RWPE1 (cell line): ENCODE measurements at regions not wholly inside any gene's neighbourhood (a gene's known extent, or its start where the extent isn't known, plus 50 kb on each side); places are given as distances from the start of the nearest gene placed in this dataset.

Experiments
- CTCF ChIA-PET: fragments of 350-600 bp; sonication (Branson Sonifier 250); formaldehyde crosslinking; extraction: SDS; loops from one replicate; lab custom pipeline; 2021; lab: Yijun Ruan, JAX
- POLR2A ChIA-PET: fragments of 400-600 bp; formaldehyde crosslinking; extraction: SDS; loops from one replicate; lab custom pipeline; 2020; ENCODE audit warnings: antibody characterized with exemption; ENCODE audit not compliant: low non-redundant PET; lab: Yijun Ruan, JAX
- DNase-seq: peaks from one replicate; pipeline ENCODE4 v3.0.0; 2012; ENCODE audit warnings: low spot score
- H3K27ac ChIP-seq: fragments of 450-650 bp; 2 replicates; pipeline ENCODE4 v1.5.1; 2017
- CTCF ChIP-seq: fragments of 450-650 bp; conservative IDR thresholded peaks from 2 replicates; pipeline ENCODE4 v1.5.1; 2017; ENCODE audit warnings: low read depth, mild to moderate bottlenecking

- H3K27ac ChIP-seq: peak overlapping the region; percentile 84
These were observed 50.3 kb upstream of the ATP13A3 start for GRCh38 chr3:194536871-194537637.

More at GRCh38 chr3:194536871-194537637, 50.3 kb upstream of the ATP13A3 start:
- POLR2A ChIA-PET: no interaction called here
- CTCF ChIA-PET: interaction anchor here (0.7 kb wide), 1 partner anchor 34 kb away, joined by 3 read pairs; no protein-coding TSS in a partner anchor
- no peak for TF ChIP-seq CTCF
- peak; percentile 44 for DNase-seq
